GM19324 (cell line): ENCODE measurements at regions not wholly inside any gene's neighbourhood (a gene's known extent, or its start where the extent isn't known, plus 50 kb on each side); places are given as distances from the start of the nearest gene placed in this dataset.

Experiments
- ATAC-seq: cut with Tn5 transposase; IDR thresholded peaks from one replicate; pipeline ENCODE4 v1.9.1; 2021; ENCODE audit warnings: mild to moderate bottlenecking, moderate library complexity; ENCODE audit not compliant: unreplicated experiment, low FRiP score

- no peak for ATAC-seq
Observed at GRCh38 chr7:49243521-49243920, 319.2 kb downstream of the CDC14C start.

- ATAC-seq: no peak
Observed at GRCh38 chr7:49244543-49244942, 320.2 kb downstream of the CDC14C start.

- ATAC-seq: no peak
Observed at GRCh38 chr7:49245062-49245461, 320.7 kb downstream of the CDC14C start.

- no peak for ATAC-seq
Observed at GRCh38 chr7:49247759-49248158, 323.4 kb downstream of the CDC14C start.

GRCh38 chr7:49255054-49255453 is 330.7 kb downstream of the CDC14C start:
- no peak for ATAC-seq

- ATAC-seq: no peak
Observed at GRCh38 chr7:49260538-49260937, 336.2 kb downstream of the CDC14C start.

- no peak for ATAC-seq
Observed at GRCh38 chr7:49261928-49262327, 337.6 kb downstream of the CDC14C start.

- no peak for ATAC-seq
Observed at GRCh38 chr7:49264530-49264929, 340.2 kb downstream of the CDC14C start.

- ATAC-seq: no peak
Observed at GRCh38 chr7:49273897-49274296, 349.6 kb downstream of the CDC14C start.

GRCh38 chr7:49279891-49280290 is 355.5 kb downstream of the CDC14C start:
- ATAC-seq: no peak

- no peak for ATAC-seq
Observed at GRCh38 chr7:49287653-49288052, 363.3 kb downstream of the CDC14C start.

GRCh38 chr7:49294611-49295010 is 370.3 kb downstream of the CDC14C start:
- ATAC-seq: no peak

- ATAC-seq: no peak
Observed at GRCh38 chr7:49295146-49295545, 370.8 kb downstream of the CDC14C start.

- ATAC-seq: no peak
Observed at GRCh38 chr7:49297958-49298357, 373.6 kb downstream of the CDC14C start.

GRCh38 chr7:49308787-49309186 is 384.4 kb downstream of the CDC14C start:
- no peak for ATAC-seq

GRCh38 chr7:49320083-49320482 is 395.7 kb downstream of the CDC14C start:
- no peak for ATAC-seq

- ATAC-seq: no peak
Observed at GRCh38 chr7:49321843-49322242, 397.5 kb downstream of the CDC14C start.

GRCh38 chr7:49322476-49322875 is 398.1 kb downstream of the CDC14C start:
- no peak for ATAC-seq

- ATAC-seq: no peak
Observed at GRCh38 chr7:49324040-49324439, 399.7 kb downstream of the CDC14C start.

GRCh38 chr7:49324707-49325106 is 400.4 kb downstream of the CDC14C start:
- ATAC-seq: no peak

- no peak for ATAC-seq
Observed at GRCh38 chr7:49325571-49325970, 401.2 kb downstream of the CDC14C start.

GRCh38 chr7:49327155-49327554 is 402.8 kb downstream of the CDC14C start:
- ATAC-seq: no peak

GRCh38 chr7:49333180-49333881 is 409.0 kb downstream of the CDC14C start:
- no peak for ATAC-seq
